H9 (cell line): ENCODE measurements at regions not wholly inside any gene's neighbourhood (a gene's known extent, or its start where the extent isn't known, plus 50 kb on each side); places are given as distances from the start of the nearest gene placed in this dataset.
A peak's percentile ranks its signal among the peaks of the same experiment; 100 is the strongest.

Source experiments
- DNase-seq: peaks from one replicate; pipeline ENCODE4 v3.0.0-alpha.2; 2017
- H2AFZ ChIP-seq: one replicate; pipeline ENCODE4 v1.6.1; 2013; ENCODE audit warnings: mild to moderate bottlenecking, low read length, control low read depth, moderate library complexity
- H2AK5ac ChIP-seq: 2 replicates; pipeline ENCODE4 v1.6.1; 2013; ENCODE audit warnings: low read length, control low read depth, mixed read lengths; ENCODE audit not compliant: insufficient read length
- H2BK120ac ChIP-seq: one replicate; pipeline ENCODE4 v1.6.1; 2013; ENCODE audit warnings: low read depth, mild to moderate bottlenecking, low read length, control low read depth, inconsistent platforms; ENCODE audit not compliant: poor library complexity, severe bottlenecking
- H2BK12ac ChIP-seq: 2 replicates; pipeline ENCODE4 v1.6.1; 2013; ENCODE audit warnings: low read length, control low read depth, mixed read lengths, low read depth; ENCODE audit not compliant: insufficient read length
- H2BK15ac ChIP-seq: 2 replicates; pipeline ENCODE4 v1.6.1; 2013; ENCODE audit warnings: low read depth, low read length, control low read depth
- H2BK20ac ChIP-seq: one replicate; pipeline ENCODE4 v1.6.1; 2013; ENCODE audit warnings: low read depth, mild to moderate bottlenecking, low read length, control low read depth, inconsistent platforms; ENCODE audit not compliant: poor library complexity, severe bottlenecking
- H2BK5ac ChIP-seq: 2 replicates; pipeline ENCODE4 v1.6.1; 2013; ENCODE audit warnings: low read length, control low read depth, mixed read lengths; ENCODE audit not compliant: insufficient read length
- H3K14ac ChIP-seq: 2 replicates; pipeline ENCODE4 v1.6.1; 2013; ENCODE audit warnings: low read length, control low read depth; ENCODE audit not compliant: insufficient read depth
- H3K18ac ChIP-seq: 2 replicates; pipeline ENCODE4 v1.6.1; 2013; ENCODE audit warnings: low read depth, mild to moderate bottlenecking, mixed read lengths, low read length, control low read depth; ENCODE audit not compliant: insufficient read length
- H3K23ac ChIP-seq: 2 replicates; pipeline ENCODE4 v1.6.1; 2013; ENCODE audit warnings: low read length, control low read depth, mixed read lengths, low read depth; ENCODE audit not compliant: insufficient read length
- H3K23me2 ChIP-seq: 2 replicates; pipeline ENCODE4 v1.6.1; 2013; ENCODE audit warnings: low read depth, mild to moderate bottlenecking, mixed read lengths, low read length, control low read depth; ENCODE audit not compliant: insufficient read length, poor library complexity, severe bottlenecking
- H3K27ac ChIP-seq: 2 replicates; pipeline ENCODE4 v1.5.1; 2013; ENCODE audit warnings: low read length, control low read depth, mixed read lengths, low read depth; ENCODE audit not compliant: insufficient read length
- H3K27me3 ChIP-seq: 2 replicates; pipeline ENCODE4 v1.6.1; 2013; ENCODE audit warnings: low read length, control low read depth, inconsistent platforms; ENCODE audit not compliant: insufficient read depth
- H3K4ac ChIP-seq: 2 replicates; pipeline ENCODE4 v1.6.1; 2013; ENCODE audit warnings: low read depth, mild to moderate bottlenecking, control low read depth, inconsistent platforms, low read length, moderate library complexity
- H3K4me1 ChIP-seq: 2 replicates; pipeline ENCODE4 v1.6.1; 2013; ENCODE audit warnings: low read length, control low read depth, inconsistent platforms; ENCODE audit not compliant: insufficient read depth
- H3K4me2 ChIP-seq: 2 replicates; pipeline ENCODE4 v1.6.1; 2013; ENCODE audit warnings: low read length, control low read depth, mixed read lengths; ENCODE audit not compliant: insufficient read length, insufficient read depth
- H3K56ac ChIP-seq: 2 replicates; pipeline ENCODE4 v1.6.1; 2013; ENCODE audit warnings: low read depth, mild to moderate bottlenecking, mixed read lengths, low read length, control low read depth; ENCODE audit not compliant: insufficient read length
- H3K79me1 ChIP-seq: 2 replicates; pipeline ENCODE4 v1.6.1; 2013; ENCODE audit warnings: low read depth, mild to moderate bottlenecking, moderate library complexity, low read length, control low read depth, inconsistent platforms; ENCODE audit not compliant: insufficient read depth, poor library complexity, severe bottlenecking
- H3K79me2 ChIP-seq: 2 replicates; pipeline ENCODE4 v1.6.1; 2013; ENCODE audit warnings: low read length, control low read depth, inconsistent platforms; ENCODE audit not compliant: insufficient read depth
- H3K9ac ChIP-seq: 2 replicates; pipeline ENCODE4 v1.6.1; 2013; ENCODE audit warnings: low read length, control low read depth, mixed read lengths; ENCODE audit not compliant: insufficient read length; ENCODE audit errors: extremely low read depth
- H3K9me3 ChIP-seq: one replicate; pipeline ENCODE4 v1.6.1; 2013; ENCODE audit warnings: low read depth, low read length, inconsistent platforms; ENCODE audit not compliant: control insufficient read depth
- H3T11ph ChIP-seq: one replicate; pipeline ENCODE4 v1.6.1; 2013; ENCODE audit warnings: mild to moderate bottlenecking, low read length, control low read depth, inconsistent platforms
- H4K20me1 ChIP-seq: one replicate; pipeline ENCODE4 v1.6.1; 2013; ENCODE audit not compliant: control insufficient read depth, insufficient read length, insufficient read depth
- H4K5ac ChIP-seq: 2 replicates; pipeline ENCODE4 v1.6.1; 2013; ENCODE audit warnings: low read depth, mild to moderate bottlenecking, mixed read lengths, low read length, control low read depth; ENCODE audit not compliant: insufficient read length
- H4K8ac ChIP-seq: replicated peaks from 2 replicates; pipeline ENCODE4 v1.6.1; 2013; ENCODE audit warnings: low read length, control low read depth, mixed read lengths, low read depth; ENCODE audit not compliant: insufficient read length
- H4K91ac ChIP-seq: 2 replicates; pipeline ENCODE4 v1.6.1; 2013; ENCODE audit warnings: low read depth, mild to moderate bottlenecking, moderate library complexity, mixed read lengths, low read length, control low read depth; ENCODE audit not compliant: insufficient read length
- H3K27ac Mint-ChIP-seq, 3 experiments: 2 replicates in 2 of 3; 3 replicates in 1 of 3; pipeline ENCODE4 v1.8.0; 2020 to 2021; ENCODE audit warnings: mixed read lengths in 3 of 3, mild to moderate bottlenecking in 1 of 3, moderate library complexity in 1 of 3
- H3K27me3 Mint-ChIP-seq: 2 replicates; pipeline ENCODE4 v1.8.0; 2021; ENCODE audit warnings: low read depth, mild to moderate bottlenecking, moderate library complexity, mixed read lengths
- H3K36me3 Mint-ChIP-seq, 3 experiments: 2 replicates in 2 of 3; 3 replicates in 1 of 3; pipeline ENCODE4 v1.8.0; 2020 to 2021; ENCODE audit warnings: low read depth in 3 of 3, mixed read lengths in 3 of 3; ENCODE audit not compliant: insufficient read depth in 1 of 3
- H3K4me1 Mint-ChIP-seq, 2 experiments: 2 replicates each; pipeline ENCODE4 v1.8.0; 2020; ENCODE audit warnings: mixed read lengths in 2 of 2
- H3K4me3 Mint-ChIP-seq, 2 experiments: 2 replicates in 1 of 2; 3 replicates in 1 of 2; pipeline ENCODE4 v1.8.0; 2020 to 2021; ENCODE audit warnings: mild to moderate bottlenecking in 2 of 2, mixed read lengths in 2 of 2, moderate library complexity in 1 of 2
- H3K9me3 Mint-ChIP-seq, 2 experiments: 2 replicates in 1 of 2; 3 replicates in 1 of 2; pipeline ENCODE4 v1.8.0; 2020; ENCODE audit warnings: mild to moderate bottlenecking in 2 of 2, mixed read lengths in 2 of 2, moderate library complexity in 1 of 2
- WGBS: extraction: QIAGEN DNeasy Blood & Tissue Kit; methylation state at CpG from one replicate; pipeline ENCODE4 v1.1.7; 2013; ENCODE audit warnings: missing lambda C conversion rate, low lambda C conversion rate, mixed read lengths; ENCODE audit not compliant: insufficient read length; ENCODE audit errors: extremely low coverage; 5-methylcytosine and 5-hydroxymethylcytosine counted together
- TF ChIP-seq, protein P1 (sequence below): fragments of 200-600 bp; sonication (generic); conservative IDR thresholded peaks from 3 replicates; pipeline ENCODE4 v1.8.0; 2021; ENCODE audit warnings: antibody characterized with exemption, mild to moderate bottlenecking

- Histone ChIP-seq H3K56ac (no peak overlapping the region), H4K5ac (no peak overlapping the region), H3K27ac (no peak overlapping the region), H3K4ac (no peak overlapping the region), H3K79me2 (no peaks in the 10 kb centered on the region), H3K27me3 (no peaks in the 10 kb centered on the region), H4K91ac (no peak overlapping the region), H2BK120ac (no peak overlapping the region), H3K18ac (no peak overlapping the region), H2BK15ac (no peak overlapping the region), H3K9ac (no peak overlapping the region), H4K20me1 (no peaks in the 10 kb centered on the region), H4K8ac (no peak overlapping the region), H3K23me2 (no peaks in the 10 kb centered on the region), H3T11ph (no peak overlapping the region), H2BK5ac (no peak overlapping the region), H3K23ac (no peak overlapping the region), H3K79me1 (no peaks in the 10 kb centered on the region), H2BK12ac (no peak overlapping the region), H3K9me3 (no peaks in the 10 kb centered on the region), H3K14ac (0 out of 2 replicates have a peak overlapping the region, but pooled peaks have one; percentile 11), H2AK5ac (no peak overlapping the region), H3K4me1 (no peaks in the 10 kb centered on the region), H3K4me2 (no peak overlapping the region), H2BK20ac (no peak overlapping the region), H2AFZ (no peak overlapping the region)
- H3K4me3 Mint-ChIP-seq, result no peak overlapping the region
- no peak for DNase-seq
- H3K4me1 Mint-ChIP-seq, result peaks cover 2 to 4% of the 10 kb centered on the region in 2 experiments; a peak in 1 of 4 replicates
- TF ChIP-seq, protein P1, sequence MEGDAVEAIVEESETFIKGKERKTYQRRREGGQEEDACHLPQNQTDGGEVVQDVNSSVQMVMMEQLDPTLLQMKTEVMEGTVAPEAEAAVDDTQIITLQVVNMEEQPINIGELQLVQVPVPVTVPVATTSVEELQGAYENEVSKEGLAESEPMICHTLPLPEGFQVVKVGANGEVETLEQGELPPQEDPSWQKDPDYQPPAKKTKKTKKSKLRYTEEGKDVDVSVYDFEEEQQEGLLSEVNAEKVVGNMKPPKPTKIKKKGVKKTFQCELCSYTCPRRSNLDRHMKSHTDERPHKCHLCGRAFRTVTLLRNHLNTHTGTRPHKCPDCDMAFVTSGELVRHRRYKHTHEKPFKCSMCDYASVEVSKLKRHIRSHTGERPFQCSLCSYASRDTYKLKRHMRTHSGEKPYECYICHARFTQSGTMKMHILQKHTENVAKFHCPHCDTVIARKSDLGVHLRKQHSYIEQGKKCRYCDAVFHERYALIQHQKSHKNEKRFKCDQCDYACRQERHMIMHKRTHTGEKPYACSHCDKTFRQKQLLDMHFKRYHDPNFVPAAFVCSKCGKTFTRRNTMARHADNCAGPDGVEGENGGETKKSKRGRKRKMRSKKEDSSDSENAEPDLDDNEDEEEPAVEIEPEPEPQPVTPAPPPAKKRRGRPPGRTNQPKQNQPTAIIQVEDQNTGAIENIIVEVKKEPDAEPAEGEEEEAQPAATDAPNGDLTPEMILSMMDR, result no peak
- no peaks in the 10 kb centered on the region for H3K9me3 Mint-ChIP-seq
- no peak overlapping the region for H3K27ac Mint-ChIP-seq
- no CpG with 5 or more reads among the region's 13 CpGs for WGBS
- H3K27me3 Mint-ChIP-seq, result no peaks in the 10 kb centered on the region
- no peaks in the 10 kb centered on the region for H3K36me3 Mint-ChIP-seq
Observed at GRCh38 chr10:43703286-43703685, 54.6 kb upstream of the ZNF32 start.
